Gastrocnemius medialis (tissue), 4 donors: ENCODE measurements at regions not wholly inside any gene's neighbourhood (a gene's known extent, or its start where the extent isn't known, plus 50 kb on each side); places are given as distances from the start of the nearest gene placed in this dataset.

Experiments
- ATAC-seq, 2 donors: fragments of 150-250 bp; one replicate each; pipeline ENCODE4 v1.9.1; 2016
- DNase-seq, 2 donors: peaks; one replicate each; pipeline ENCODE4 v3.0.0-alpha.2; 2019
- H3K27ac ChIP-seq, 4 donors: fragments of 200-600 bp; sonication (generic); 1 replicate in 1 of 4; 2 replicates in 3 of 4; pipeline ENCODE4 v1.5.1; 2016 to 2018; ENCODE audit warnings: mild to moderate bottlenecking in 2 of 4, moderate library complexity in 1 of 4
- H3K27me3 ChIP-seq, 3 donors: fragments of 200-600 bp; sonication (generic) in 2 of 3; 1 replicate in 1 of 3; 2 replicates in 2 of 3; pipeline versions ENCODE4 v1.5.1 to v1.6.0; 2016 to 2019; ENCODE audit warnings: mild to moderate bottlenecking in 1 of 3, moderate library complexity in 1 of 3
- H3K36me3 ChIP-seq, 2 donors: fragments of 200-600 bp; sonication (generic) in 1 of 2; one replicate each; pipeline ENCODE4 v1.5.1; 2017 to 2018
- H3K4me1 ChIP-seq, 2 donors: fragments of 200-600 bp; sonication (generic) in 1 of 2; one replicate each; pipeline ENCODE4 v1.5.1; 2016 to 2017; ENCODE audit warnings: mild to moderate bottlenecking in 2 of 2
- H3K4me3 ChIP-seq, 4 donors: fragments of 200-600 bp; sonication (generic) in 3 of 4; 1 replicate in 1 of 4; 2 replicates in 3 of 4; pipeline ENCODE4 v1.5.1; 2016 to 2019; ENCODE audit warnings: mild to moderate bottlenecking in 2 of 4
- H3K9me3 ChIP-seq, 3 donors: fragments of 200-600 bp; sonication (generic) in 2 of 3; 1 replicate in 1 of 3; 2 replicates in 2 of 3; pipeline ENCODE4 v1.5.1; 2016 to 2019
- POLR2A ChIP-seq, 2 donors: fragments of 450-650 bp; IDR thresholded peaks; one replicate each; pipeline ENCODE4 v1.6.1; 2017; ENCODE audit warnings: antibody characterized with exemption in 2 of 2, mild to moderate bottlenecking in 2 of 2, moderate library complexity in 2 of 2
- in situ Hi-C, 4 donors: fragments of 200-750 bp; cut with MboI; loops; one replicate each; pipeline versions ENCODE4 v1.15.0 to v1.8.0; 2017; ENCODE audit warnings: low sequenced_read_pairs in 4 of 4
- intact Hi-C: fragments of 100-400 bp; cut with DNase I; formaldehyde crosslinking; loops from one replicate; pipeline ENCODE4 v1.15.1; 2023; ENCODE audit warnings: low total_unique reads
- TF ChIP-seq, protein P1 (sequence below), 5 experiments: fragments of 450-650 bp in 3 of 5; fragments of 200-600 bp in 2 of 5; sonication (generic) in 2 of 5; IDR thresholded peaks in 4 of 5; conservative IDR thresholded peaks in 1 of 5; 1 replicate in 4 of 5; 2 replicates in 1 of 5; pipeline ENCODE4 v1.5.1; 2016 to 2019; ENCODE audit warnings: antibody characterized with exemption in 5 of 5, mild to moderate bottlenecking in 3 of 5, moderate library complexity in 3 of 5

DNA sequence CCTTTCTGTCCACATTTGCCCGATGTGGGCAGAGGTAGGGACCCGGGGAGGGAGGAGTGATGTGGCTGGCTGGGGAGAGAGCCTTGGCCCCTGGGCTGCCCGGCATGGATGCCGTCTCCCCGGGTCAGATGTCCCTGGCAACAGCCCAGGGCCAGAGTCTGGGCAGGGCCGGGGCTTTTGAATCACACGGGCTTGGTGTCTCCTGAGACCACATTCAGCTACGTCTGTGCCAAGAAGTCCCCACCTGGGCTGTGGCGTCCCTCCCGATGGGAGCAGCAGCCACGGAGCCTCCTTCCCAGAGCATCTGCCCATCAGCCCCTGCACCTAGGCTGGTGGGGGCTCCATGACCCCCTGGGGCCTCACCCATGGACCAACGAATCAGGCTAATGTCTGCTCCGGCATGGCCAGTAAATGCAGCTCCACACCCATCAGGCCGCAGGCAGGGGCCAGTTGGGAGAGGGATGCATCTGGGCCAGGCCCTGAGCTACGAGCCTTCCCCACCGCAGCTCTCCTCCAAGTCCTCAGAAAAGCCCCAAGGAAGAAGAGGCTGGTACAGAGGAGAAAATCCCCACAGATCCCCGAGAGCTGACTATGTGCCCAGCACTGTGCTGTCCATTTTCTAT, 109.4 kb downstream of the RFLNA start:
- H3K36me3 ChIP-seq = peaks cover 0 to 9% of the 10 kb centered on the region in 2 donors
- in situ Hi-C loops = no loop called here

GRCh38 chr12:124403273-124403672, 108.4 kb downstream of the RFLNA start:
- in situ Hi-C loops = no loop called here
- DNase-seq = no peak
- H3K27ac ChIP-seq = peak overlapping the region; percentile 48 to 75 (median 66)

More for the DNA sequence above, 109.4 kb downstream of the RFLNA start:
- ATAC-seq (peak; percentile 62 to 74), DNase-seq (peak in 1 of 2 donors; percentile 75)
- Histone ChIP-seq H3K27me3 (no peaks in the 10 kb centered on the region), H3K4me1 (peaks cover 26 to 38% of the 10 kb centered on the region in 2 donors), H3K9me3 (no peaks in the 10 kb centered on the region), H3K27ac (peak overlapping the region; percentile 48 to 75 (median 66)), H3K4me3 (no peak overlapping the region)
- TF ChIP-seq, protein P1, sequence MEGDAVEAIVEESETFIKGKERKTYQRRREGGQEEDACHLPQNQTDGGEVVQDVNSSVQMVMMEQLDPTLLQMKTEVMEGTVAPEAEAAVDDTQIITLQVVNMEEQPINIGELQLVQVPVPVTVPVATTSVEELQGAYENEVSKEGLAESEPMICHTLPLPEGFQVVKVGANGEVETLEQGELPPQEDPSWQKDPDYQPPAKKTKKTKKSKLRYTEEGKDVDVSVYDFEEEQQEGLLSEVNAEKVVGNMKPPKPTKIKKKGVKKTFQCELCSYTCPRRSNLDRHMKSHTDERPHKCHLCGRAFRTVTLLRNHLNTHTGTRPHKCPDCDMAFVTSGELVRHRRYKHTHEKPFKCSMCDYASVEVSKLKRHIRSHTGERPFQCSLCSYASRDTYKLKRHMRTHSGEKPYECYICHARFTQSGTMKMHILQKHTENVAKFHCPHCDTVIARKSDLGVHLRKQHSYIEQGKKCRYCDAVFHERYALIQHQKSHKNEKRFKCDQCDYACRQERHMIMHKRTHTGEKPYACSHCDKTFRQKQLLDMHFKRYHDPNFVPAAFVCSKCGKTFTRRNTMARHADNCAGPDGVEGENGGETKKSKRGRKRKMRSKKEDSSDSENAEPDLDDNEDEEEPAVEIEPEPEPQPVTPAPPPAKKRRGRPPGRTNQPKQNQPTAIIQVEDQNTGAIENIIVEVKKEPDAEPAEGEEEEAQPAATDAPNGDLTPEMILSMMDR (IDR thresholded peaks at IDR 0.05 in 4 of 5, conservative IDR thresholded peaks at IDR 0.05 in 1 of 5) = no peak
- TF ChIP-seq POLR2A (IDR thresholded peaks at IDR 0.05) = no peak
- intact Hi-C loops = no loop called here

GRCh38 chr12:124402248-124403066, 107.6 kb downstream of the RFLNA start:
- TF ChIP-seq, protein P1 (IDR thresholded peaks at IDR 0.05 in 4 of 5, conservative IDR thresholded peaks at IDR 0.05 in 1 of 5) = no peak
- TF ChIP-seq POLR2A (IDR thresholded peaks at IDR 0.05) = no peak
- Histone ChIP-seq H3K27me3 (no peaks in the 10 kb centered on the region), H3K27ac (peak overlapping the region; percentile 48 to 75 (median 66)), H3K36me3 (peaks cover 0 to 9% of the 10 kb centered on the region in 2 donors), H3K9me3 (no peaks in the 10 kb centered on the region), H3K4me3 (no peak overlapping the region), H3K4me1 (peaks cover 44 to 49% of the 10 kb centered on the region in 2 donors)
- in situ Hi-C loops = no loop called here
- intact Hi-C loops = no loop called here
- ATAC-seq (no peak), DNase-seq (no peak)

More at GRCh38 chr12:124403273-124403672, 108.4 kb downstream of the RFLNA start:
- no peak for ATAC-seq
- intact Hi-C loops = no loop called here
- Histone ChIP-seq H3K9me3 (no peaks in the 10 kb centered on the region), H3K4me1 (peaks cover 36 to 48% of the 10 kb centered on the region in 2 donors), H3K4me3 (no peak overlapping the region), H3K27me3 (no peaks in the 10 kb centered on the region), H3K36me3 (peaks cover 0 to 9% of the 10 kb centered on the region in 2 donors)
- TF ChIP-seq, protein P1 (IDR thresholded peaks at IDR 0.05 in 4 of 5, conservative IDR thresholded peaks at IDR 0.05 in 1 of 5) = no peak
- no peak for TF ChIP-seq POLR2A (IDR thresholded peaks at IDR 0.05)

- intact Hi-C loops (no loop called here), in situ Hi-C loops (no loop called here)
- Histone ChIP-seq H3K4me1 (peaks cover 48 to 52% of the 10 kb centered on the region in 2 donors), H3K4me3 (no peak overlapping the region), H3K36me3 (peaks cover 0 to 9% of the 10 kb centered on the region in 2 donors), H3K27ac (no peak overlapping the region), H3K27me3 (no peaks in the 10 kb centered on the region), H3K9me3 (no peaks in the 10 kb centered on the region)
- no peak for TF ChIP-seq POLR2A (IDR thresholded peaks at IDR 0.05)
- TF ChIP-seq, protein P1 (IDR thresholded peaks at IDR 0.05 in 4 of 5, conservative IDR thresholded peaks at IDR 0.05 in 1 of 5) = no peak
- DNase-seq = no peak
- ATAC-seq = no peak
Measured at GRCh38 chr12:124401704-124402221, 106.9 kb downstream of the RFLNA start.
